Upper lobe of left lung (tissue), 4 donors: ENCODE measurements at regions not wholly inside any gene's neighbourhood (a gene's known extent, or its start where the extent isn't known, plus 50 kb on each side); places are given as distances from the start of the nearest gene placed in this dataset.
"Not testable (repeated sequence)": the region's sequence is repeated elsewhere in the genome, so short reads cannot be mapped to it uniquely, and the experiment has no call there.

Experiments used
- POLR2A ChIP-seq, 4 donors: fragments of 450-650 bp; IDR thresholded peaks; one replicate each; pipeline ENCODE4 v1.5.1; 2016 to 2017; ENCODE audit warnings: antibody characterized with exemption in 4 of 4, mild to moderate bottlenecking in 2 of 4
- TF ChIP-seq, protein P1 (sequence below), 6 experiments: fragments of 450-650 bp in 4 of 6; fragments of 200-600 bp in 2 of 6; sonication (generic) in 2 of 6; IDR thresholded peaks; one replicate each; pipeline ENCODE4 v1.5.1; 2016 to 2019; ENCODE audit warnings: antibody characterized with exemption in 6 of 6

DNA sequence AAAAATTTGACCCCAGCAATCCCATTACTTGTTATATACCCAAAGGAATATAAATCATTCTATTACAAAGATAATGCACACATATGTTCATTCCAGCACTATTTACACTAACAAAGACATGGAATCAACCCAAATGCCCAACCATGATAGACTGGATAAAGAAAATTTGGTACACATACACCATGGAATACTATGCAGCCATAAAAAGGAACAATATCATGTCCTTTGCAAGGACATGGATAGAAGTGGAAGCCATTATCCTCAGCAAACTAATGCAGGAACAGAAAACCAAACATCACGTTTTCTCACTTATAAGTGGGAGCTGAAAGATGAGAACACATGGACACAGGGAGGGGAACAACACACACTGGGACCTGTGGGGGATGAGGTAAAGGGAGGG lies 136.6 kb downstream of the HNRNPD start:
- TF ChIP-seq, protein P1, sequence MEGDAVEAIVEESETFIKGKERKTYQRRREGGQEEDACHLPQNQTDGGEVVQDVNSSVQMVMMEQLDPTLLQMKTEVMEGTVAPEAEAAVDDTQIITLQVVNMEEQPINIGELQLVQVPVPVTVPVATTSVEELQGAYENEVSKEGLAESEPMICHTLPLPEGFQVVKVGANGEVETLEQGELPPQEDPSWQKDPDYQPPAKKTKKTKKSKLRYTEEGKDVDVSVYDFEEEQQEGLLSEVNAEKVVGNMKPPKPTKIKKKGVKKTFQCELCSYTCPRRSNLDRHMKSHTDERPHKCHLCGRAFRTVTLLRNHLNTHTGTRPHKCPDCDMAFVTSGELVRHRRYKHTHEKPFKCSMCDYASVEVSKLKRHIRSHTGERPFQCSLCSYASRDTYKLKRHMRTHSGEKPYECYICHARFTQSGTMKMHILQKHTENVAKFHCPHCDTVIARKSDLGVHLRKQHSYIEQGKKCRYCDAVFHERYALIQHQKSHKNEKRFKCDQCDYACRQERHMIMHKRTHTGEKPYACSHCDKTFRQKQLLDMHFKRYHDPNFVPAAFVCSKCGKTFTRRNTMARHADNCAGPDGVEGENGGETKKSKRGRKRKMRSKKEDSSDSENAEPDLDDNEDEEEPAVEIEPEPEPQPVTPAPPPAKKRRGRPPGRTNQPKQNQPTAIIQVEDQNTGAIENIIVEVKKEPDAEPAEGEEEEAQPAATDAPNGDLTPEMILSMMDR (IDR thresholded peaks at IDR 0.05): not testable (repeated sequence)
- not testable (repeated sequence) for TF ChIP-seq POLR2A (IDR thresholded peaks at IDR 0.05)
